HCT116 (cell line): ENCODE measurements at regions not wholly inside any gene's neighbourhood (a gene's known extent, or its start where the extent isn't known, plus 50 kb on each side); places are given as distances from the start of the nearest gene placed in this dataset.

ENCODE experiments used
- ATAC-seq: fragments of 200-7000 bp; cut with Tn5 transposase; 2 replicates; pipeline ENCODE4 v1.9.1; 2020; ENCODE audit warnings: mild to moderate bottlenecking, moderate library complexity
- BruUV-seq: library from RNA; stranded (reverse); fragments of 400-500 nt; replicated peaks from 2 replicates; lab custom pipeline; 2021; lab: Mats Ljungman, UMichigan
- CTCF ChIA-PET: fragments of 300-600 bp; sonication (Branson Sonifier 250); formaldehyde crosslinking; loops from one replicate; lab custom pipeline; 2021; ENCODE audit warnings: antibody characterized with exemption; lab: Charles Lee
- POLR2A ChIA-PET: fragments of 300-600, 350-600 bp; sonication (Branson Sonifier 250); formaldehyde crosslinking; loops from one replicate; lab custom pipeline; 2021; ENCODE audit warnings: antibody characterized with exemption; lab: Charles Lee
- RAD21 ChIA-PET, 2 experiments: fragments of 300-600 bp; sonication (Branson Sonifier 250); formaldehyde crosslinking; loops; one replicate each; lab custom pipeline; 2023; ENCODE audit warnings: low total read pairs in 2 of 2; ENCODE audit not compliant: uncharacterized antibody in 2 of 2, unreplicated experiment in 2 of 2, low non-redundant PET in 1 of 2; lab: Charles Lee
- DNase-seq: peaks from one replicate; pipeline ENCODE4 v3.0.0-alpha.2; 2010; ENCODE audit warnings: low read depth, low spot score
- H2AFZ ChIP-seq: fragments of 200-600 bp; shearing (Covaris generic), sonication (generic); 2 replicates; pipeline ENCODE4 v1.6.1; 2017; ENCODE audit warnings: low read depth, mixed run types, mixed read lengths, antibody characterized with exemption, low read length; ENCODE audit not compliant: poor library complexity, severe bottlenecking
- H3K27ac ChIP-seq: 2 replicates; pipeline ENCODE4 v1.5.1; 2012; ENCODE audit warnings: low read depth, low read length
- H3K27me3 ChIP-seq: fragments of 200-600 bp; sonication (generic); 2 replicates; pipeline ENCODE4 v1.6.1; 2016; ENCODE audit warnings: mixed run types, low read length, mixed read lengths; ENCODE audit not compliant: insufficient read depth
- H3K36me3 ChIP-seq, 2 experiments: fragments of 200-500 bp in 1 of 2; fragments of 200-600 bp in 1 of 2; sonication (Bioruptor generic) in 1 of 2; sonication (generic) in 1 of 2; 2 replicates each; pipeline versions ENCODE4 v1.5.1 to v1.6.1; 2014 to 2016; ENCODE audit warnings: low read length in 2 of 2, inconsistent platforms in 1 of 2, mixed read lengths in 1 of 2, mixed run types in 1 of 2; ENCODE audit not compliant: insufficient read depth in 2 of 2, control insufficient read depth in 1 of 2
- H3K4me1 ChIP-seq, 2 experiments: fragments of 200-600 bp in 1 of 2; sonication (generic) in 1 of 2; 2 replicates each; pipeline versions ENCODE4 v1.5.1 to v1.6.1; 2012 to 2017; ENCODE audit warnings: low read length in 2 of 2, inconsistent platforms in 1 of 2, mild to moderate bottlenecking in 1 of 2, mixed read lengths in 1 of 2, mixed run types in 1 of 2, moderate library complexity in 1 of 2; ENCODE audit not compliant: insufficient read depth in 2 of 2, control insufficient read depth in 1 of 2
- H3K4me2 ChIP-seq: fragments of 200-600 bp; sonication (generic); 2 replicates; pipeline ENCODE4 v1.6.1; 2017; ENCODE audit warnings: mixed run types, low read length, mixed read lengths
- H3K4me3 ChIP-seq, 2 experiments: fragments of 200-600 bp in 1 of 2; sonication (generic) in 1 of 2; replicated peaks in 1 of 2; 2 replicates each; pipeline ENCODE4 v1.5.1; 2011 to 2016; ENCODE audit warnings: low read length in 2 of 2, control low read depth in 1 of 2, low read depth in 1 of 2, mild to moderate bottlenecking in 1 of 2, mixed read lengths in 1 of 2, mixed run types in 1 of 2
- H3K79me2 ChIP-seq: fragments of 200-600 bp; sonication (generic); 2 replicates; pipeline ENCODE4 v1.6.1; 2017; ENCODE audit warnings: mild to moderate bottlenecking, mixed run types, low read length, moderate library complexity, mixed read lengths; ENCODE audit not compliant: insufficient read depth
- H3K9ac ChIP-seq: fragments of 200-600 bp; sonication (generic); 2 replicates; pipeline ENCODE4 v1.6.1; 2016; ENCODE audit warnings: low read length, mixed read lengths
- H3K9me2 ChIP-seq: fragments of 200-600 bp; sonication (generic), shearing (Covaris generic); 2 replicates; pipeline ENCODE4 v1.6.1; 2017; ENCODE audit warnings: mixed run types, mild to moderate bottlenecking, moderate library complexity; ENCODE audit not compliant: insufficient read depth
- H3K9me3 ChIP-seq, 2 experiments: fragments of 200-500 bp in 1 of 2; fragments of 200-600 bp in 1 of 2; sonication (Bioruptor generic) in 1 of 2; sonication (generic) in 1 of 2; 2 replicates each; pipeline ENCODE4 v1.6.1; 2014 to 2017; ENCODE audit warnings: low read length in 2 of 2, mixed read lengths in 2 of 2, inconsistent platforms in 1 of 2, low read depth in 1 of 2, mild to moderate bottlenecking in 1 of 2, mixed run types in 1 of 2, moderate library complexity in 1 of 2; ENCODE audit not compliant: control insufficient read depth in 1 of 2, insufficient read depth in 1 of 2
- H4K20me1 ChIP-seq: fragments of 200-600 bp; sonication (generic), shearing (Covaris generic); 2 replicates; pipeline ENCODE4 v1.6.1; 2017; ENCODE audit warnings: mixed run types, mild to moderate bottlenecking, moderate library complexity; ENCODE audit not compliant: insufficient read depth
- ATF3 ChIP-seq: IDR thresholded peaks from 2 replicates; pipeline ENCODE4 v1.6.1; 2012
- CBX3 ChIP-seq: IDR thresholded peaks from 2 replicates; pipeline ENCODE4 v1.6.1; 2012; ENCODE audit warnings: low read depth
- CEBPB ChIP-seq: IDR thresholded peaks from 2 replicates; pipeline ENCODE4 v1.6.1; 2012; ENCODE audit warnings: low read depth
- CTCF ChIP-seq, 3 experiments: fragments of 200-600 bp in 1 of 3; sonication (generic) in 1 of 3; IDR thresholded peaks in 2 of 3; conservative IDR thresholded peaks in 1 of 3; 2 replicates each; pipeline ENCODE4 v1.5.1; 2012 to 2017; ENCODE audit warnings: low read depth in 2 of 3, low read length in 2 of 3, antibody characterized with exemption in 1 of 3, borderline replicate concordance in 1 of 3, control low read depth in 1 of 3, mild to moderate bottlenecking in 1 of 3, mixed read lengths in 1 of 3, mixed run types in 1 of 3, moderate library complexity in 1 of 3; ENCODE audit not compliant: insufficient read depth in 1 of 3
- FOSL1 ChIP-seq: IDR thresholded peaks from 2 replicates; pipeline ENCODE4 v1.6.1; 2012; ENCODE audit warnings: low read depth
- MAX ChIP-seq: IDR thresholded peaks from 2 replicates; pipeline ENCODE4 v1.6.1; 2012
- POLR2AphosphoS5 ChIP-seq: IDR thresholded peaks from 2 replicates; pipeline ENCODE4 v1.6.1; 2011; ENCODE audit warnings: mild to moderate bottlenecking, low read depth, low read length, moderate library complexity
- RAD21 ChIP-seq: IDR thresholded peaks from 2 replicates; pipeline ENCODE4 v1.6.1; 2012; ENCODE audit warnings: low read depth, mild to moderate bottlenecking
- REST ChIP-seq: IDR thresholded peaks from 2 replicates; pipeline ENCODE4 v1.6.1; 2012; ENCODE audit warnings: low read depth
- SP1 ChIP-seq: IDR thresholded peaks from 2 replicates; pipeline ENCODE4 v1.6.1; 2012; ENCODE audit warnings: low read depth
- SRF ChIP-seq: IDR thresholded peaks from 2 replicates; pipeline ENCODE4 v1.6.1; 2012; ENCODE audit warnings: low read depth
- TCF7L2 ChIP-seq: IDR thresholded peaks from 2 replicates; pipeline ENCODE4 v1.7.0; 2011; ENCODE audit warnings: borderline replicate concordance, inconsistent platforms; ENCODE audit not compliant: insufficient read depth, insufficient read length; ENCODE audit errors: extremely low read depth
- ZFX ChIP-seq: fragments of 450-650 bp; IDR thresholded peaks from 2 replicates; pipeline ENCODE4 v1.6.1; 2017
- ZNF274 ChIP-seq: fragments of 200-500 bp; sonication (Bioruptor generic); IDR thresholded peaks from 2 replicates; pipeline ENCODE4 v1.6.1; 2014; ENCODE audit warnings: mild to moderate bottlenecking, low read depth, low read length, inconsistent platforms
- intact Hi-C: fragments of 100-400 bp; cut with micrococcal nuclease; formaldehyde crosslinking; loops from 2 replicates; pipeline ENCODE4 v1.10.0; 2022

GRCh38 chr2:217469203-217469810, 533.5 kb downstream of the TNS1 start:
- H3K4me1 ChIP-seq: no peaks in the 10 kb centered on the region
- intact Hi-C loops: no loop called here
- no peak overlapping the region for H3K27ac ChIP-seq
- ATAC-seq (no peak), DNase-seq (no peak)
- no peak overlapping the region for H3K4me2 ChIP-seq
- peaks cover 31% of the 10 kb centered on the region for H3K27me3 ChIP-seq
- H3K9me3 ChIP-seq: no peaks in the 10 kb centered on the region
- H4K20me1 ChIP-seq: no peaks in the 10 kb centered on the region
- no peaks in the 10 kb centered on the region for H3K9me2 ChIP-seq
- H3K4me3 ChIP-seq: no peak overlapping the region
- no peak overlapping the region for H2AFZ ChIP-seq
- ChIA-PET POLR2A (no interaction called here), RAD21 (no interaction called here), CTCF (interaction anchor here (1.0 kb wide), 1 partner anchor 303 kb away, joined by 3 read pairs; no protein-coding TSS in a partner anchor)
- no peaks in the 10 kb centered on the region for H3K36me3 ChIP-seq
- no peaks in the 10 kb centered on the region for H3K79me2 ChIP-seq
- H3K9ac ChIP-seq: no peak overlapping the region
- BruUV-seq: no TSS peak
- no peak for TF ChIP-seq CEBPB
- no peak for TF ChIP-seq REST
- TF ChIP-seq FOSL1: no peak
- no peak for TF ChIP-seq ATF3
- TF ChIP-seq SP1: no peak
- TF ChIP-seq POLR2AphosphoS5: no peak
- no peak for TF ChIP-seq TCF7L2
- TF ChIP-seq CBX3: no peak
- no peak for TF ChIP-seq CTCF (IDR thresholded peaks at IDR 0.05 in 2 of 3, conservative IDR thresholded peaks at IDR 0.05 in 1 of 3; ENCODE audit: borderline replicate concordance in 1 of 3, insufficient read depth in 1 of 3, low read depth in 2 of 3, low read length in 2 of 3)
- TF ChIP-seq MAX: no peak
- no peak for TF ChIP-seq ZNF274
- TF ChIP-seq ZFX: no peak
- TF ChIP-seq RAD21: no peak
- no peak for TF ChIP-seq SRF
